Endothelial cell of umbilical vein (primary cell): ENCODE measurements at regions not wholly inside any gene's neighbourhood (a gene's known extent, or its start where the extent isn't known, plus 50 kb on each side); places are given as distances from the start of the nearest gene placed in this dataset.

Source experiments
- EZH2 ChIP-seq: IDR thresholded peaks from 2 replicates; pipeline ENCODE4 v1.6.1; 2012; ENCODE audit warnings: borderline replicate concordance, low read depth, mild to moderate bottlenecking, moderate library complexity, low read length, inconsistent platforms; ENCODE audit not compliant: severe bottlenecking
- FOS ChIP-seq: IDR thresholded peaks from 2 replicates; pipeline ENCODE4 v1.6.1; 2011; ENCODE audit warnings: mild to moderate bottlenecking, low read length, moderate library complexity, borderline replicate concordance; ENCODE audit not compliant: insufficient read depth
- POLR2A ChIP-seq: IDR thresholded peaks from 2 replicates; pipeline ENCODE4 v1.6.1; 2012; ENCODE audit warnings: low read depth, mild to moderate bottlenecking, control low read depth, low read length
- POLR2AphosphoS5 ChIP-seq: IDR thresholded peaks from 2 replicates; pipeline ENCODE4 v1.6.1; 2012; ENCODE audit warnings: low read depth, mild to moderate bottlenecking, control low read depth, low read length, moderate library complexity; ENCODE audit not compliant: insufficient read depth
- TF ChIP-seq, protein P1 (sequence below), 2 donors: IDR thresholded peaks; 1 replicate in 1 of 2; 2 replicates in 1 of 2; pipeline ENCODE4 v1.5.1; 2011; ENCODE audit warnings: low read length in 2 of 2, mild to moderate bottlenecking in 2 of 2, moderate library complexity in 2 of 2, control low read depth in 1 of 2, inconsistent platforms in 1 of 2, low read depth in 1 of 2; ENCODE audit not compliant: insufficient read depth in 1 of 2; ENCODE audit errors: extremely low read depth in 1 of 2

DNA sequence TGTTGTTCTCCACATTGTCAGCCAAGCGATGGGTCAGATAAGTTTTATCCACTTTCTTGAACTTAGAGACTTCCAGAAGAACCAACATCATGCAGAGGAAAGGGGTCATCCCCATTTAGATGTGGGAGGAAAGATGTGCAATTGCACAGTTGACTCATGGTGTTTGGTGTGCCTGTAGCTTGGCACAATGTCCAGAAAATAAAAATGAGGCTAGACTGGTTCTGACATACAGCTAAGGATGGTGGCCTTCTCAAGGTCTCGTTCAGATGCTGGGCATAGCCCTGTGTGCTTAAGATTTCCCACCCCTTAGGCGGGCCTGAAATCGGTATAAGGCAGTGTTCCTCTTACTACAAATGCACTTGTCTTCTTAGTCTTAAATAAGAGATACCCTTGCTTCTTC is 101.1 kb downstream of the PCDH7 start:
- TF ChIP-seq, protein P1, sequence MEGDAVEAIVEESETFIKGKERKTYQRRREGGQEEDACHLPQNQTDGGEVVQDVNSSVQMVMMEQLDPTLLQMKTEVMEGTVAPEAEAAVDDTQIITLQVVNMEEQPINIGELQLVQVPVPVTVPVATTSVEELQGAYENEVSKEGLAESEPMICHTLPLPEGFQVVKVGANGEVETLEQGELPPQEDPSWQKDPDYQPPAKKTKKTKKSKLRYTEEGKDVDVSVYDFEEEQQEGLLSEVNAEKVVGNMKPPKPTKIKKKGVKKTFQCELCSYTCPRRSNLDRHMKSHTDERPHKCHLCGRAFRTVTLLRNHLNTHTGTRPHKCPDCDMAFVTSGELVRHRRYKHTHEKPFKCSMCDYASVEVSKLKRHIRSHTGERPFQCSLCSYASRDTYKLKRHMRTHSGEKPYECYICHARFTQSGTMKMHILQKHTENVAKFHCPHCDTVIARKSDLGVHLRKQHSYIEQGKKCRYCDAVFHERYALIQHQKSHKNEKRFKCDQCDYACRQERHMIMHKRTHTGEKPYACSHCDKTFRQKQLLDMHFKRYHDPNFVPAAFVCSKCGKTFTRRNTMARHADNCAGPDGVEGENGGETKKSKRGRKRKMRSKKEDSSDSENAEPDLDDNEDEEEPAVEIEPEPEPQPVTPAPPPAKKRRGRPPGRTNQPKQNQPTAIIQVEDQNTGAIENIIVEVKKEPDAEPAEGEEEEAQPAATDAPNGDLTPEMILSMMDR (IDR thresholded peaks at IDR 0.05; ENCODE audit: extremely low read depth in 1 of 2, insufficient read depth in 1 of 2, low read depth in 1 of 2, low read length in 2 of 2) = no peak
- no peak for TF ChIP-seq POLR2A
- TF ChIP-seq EZH2 = no peak
- TF ChIP-seq POLR2AphosphoS5 = no peak
- TF ChIP-seq FOS = no peak
